ENCODE measurements at regions not wholly inside any gene's neighbourhood (a gene's known extent, or its start where the extent isn't known, plus 50 kb on each side); places are given as distances from the start of the nearest gene placed in this dataset.

GRCh38 chr14:103206836-103207387 is 83.7 kb downstream of the TNFAIP2 start:
- no peak for DNase-seq (ENCODE audit: low read depth in 2 of 2)

GRCh38 chr14:103207388-103208072 is 84.3 kb downstream of the TNFAIP2 start:
- no peak for DNase-seq (ENCODE audit: low read depth in 2 of 2)

- DNase-seq (ENCODE audit: low read depth in 2 of 2) = no peak
Observed at GRCh38 chr14:103209054-103209453, 85.8 kb downstream of the TNFAIP2 start.

GRCh38 chr14:103209506-103209905 is 86.2 kb downstream of the TNFAIP2 start:
- no peak for DNase-seq (ENCODE audit: low read depth in 2 of 2)

GRCh38 chr14:103213331-103213730 is 90.1 kb downstream of the TNFAIP2 start:
- DNase-seq (ENCODE audit: low read depth in 2 of 2) = no peak

- no peak for DNase-seq (ENCODE audit: low read depth in 2 of 2)
Observed at GRCh38 chr14:103214461-103214958, 91.2 kb downstream of the TNFAIP2 start.

GRCh38 chr14:103216399-103216798 is 93.1 kb downstream of the TNFAIP2 start:
- DNase-seq (ENCODE audit: low read depth in 2 of 2) = no peak

- no peak for DNase-seq (ENCODE audit: low read depth in 2 of 2)
Observed at GRCh38 chr14:103216857-103217256, 93.6 kb downstream of the TNFAIP2 start.

- DNase-seq (ENCODE audit: low read depth in 2 of 2) = no peak
Observed at GRCh38 chr14:103217538-103217937, 94.3 kb downstream of the TNFAIP2 start.

GRCh38 chr14:103220134-103220981 is 97.1 kb downstream of the TNFAIP2 start:
- no peak for DNase-seq (ENCODE audit: low read depth in 2 of 2)

- no peak for DNase-seq (ENCODE audit: low read depth in 2 of 2)
Observed at GRCh38 chr14:103220982-103221641, 97.9 kb downstream of the TNFAIP2 start.

GRCh38 chr14:103221781-103222358 is 98.6 kb downstream of the TNFAIP2 start:
- no peak for DNase-seq (ENCODE audit: low read depth in 2 of 2)

GRCh38 chr14:103223818-103224352 is 100.6 kb downstream of the TNFAIP2 start:
- DNase-seq (ENCODE audit: low read depth in 2 of 2) = no peak

- no peak for DNase-seq (ENCODE audit: low read depth in 2 of 2)
Observed at GRCh38 chr14:103225062-103225461, 101.8 kb downstream of the TNFAIP2 start.

- DNase-seq (ENCODE audit: low read depth in 2 of 2) = no peak
Observed at GRCh38 chr14:103225476-103225875, 102.2 kb downstream of the TNFAIP2 start.

GRCh38 chr14:103227094-103227768 is 104.0 kb downstream of the TNFAIP2 start:
- no peak for DNase-seq (ENCODE audit: low read depth in 2 of 2)

- no peak for DNase-seq (ENCODE audit: low read depth in 2 of 2)
Observed at GRCh38 chr14:103228076-103228806, 105.0 kb downstream of the TNFAIP2 start.

- no peak for DNase-seq (ENCODE audit: low read depth in 2 of 2)
Observed at GRCh38 chr14:103228866-103229265, 105.2 kb upstream of the EIF5 start.

- DNase-seq (ENCODE audit: low read depth in 2 of 2) = no peak
Observed at GRCh38 chr14:103230021-103230420, 104.0 kb upstream of the EIF5 start.

- DNase-seq (ENCODE audit: low read depth in 2 of 2) = no peak
Observed at GRCh38 chr14:103230658-103231334, 103.2 kb upstream of the EIF5 start.
